Thoracic aorta (tissue), 2 donors: ENCODE measurements at regions not wholly inside any gene's neighbourhood (a gene's known extent, or its start where the extent isn't known, plus 50 kb on each side); places are given as distances from the start of the nearest gene placed in this dataset.
"Not testable (repeated sequence)": the region's sequence is repeated elsewhere in the genome, so short reads cannot be mapped to it uniquely, and the experiment has no call there.

Experiments
- ATAC-seq: fragments of 150-250 bp; one replicate; pipeline ENCODE4 v1.8.0; 2017; ENCODE audit warnings: low read depth; ENCODE audit not compliant: insufficient number of reproducible peaks, low FRiP score
- DNase-seq: peaks from one replicate; pipeline ENCODE4 v3.0.0-alpha.2; 2020; ENCODE audit warnings: low spot score
- H3K27ac ChIP-seq, 2 donors: fragments of 200-600 bp; sonication (generic); 1 replicate in 1 of 2; 2 replicates in 1 of 2; pipeline ENCODE4 v1.5.1; 2016; ENCODE audit warnings: mild to moderate bottlenecking in 2 of 2, moderate library complexity in 2 of 2
- H3K27me3 ChIP-seq: fragments of 200-600 bp; sonication (generic); replicated peaks from 2 replicates; pipeline ENCODE4 v1.6.0; 2016; ENCODE audit warnings: mild to moderate bottlenecking; ENCODE audit not compliant: insufficient read depth
- H3K36me3 ChIP-seq: fragments of 200-600 bp; sonication (generic); one replicate; pipeline ENCODE4 v1.5.1; 2016
- H3K4me1 ChIP-seq, 2 donors: fragments of 200-600 bp; sonication (generic); 1 replicate in 1 of 2; 2 replicates in 1 of 2; pipeline versions ENCODE4 v1.5.1 to v1.6.0; 2016; ENCODE audit warnings: low read depth in 2 of 2, mild to moderate bottlenecking in 1 of 2; ENCODE audit not compliant: control insufficient read depth in 1 of 2
- H3K4me3 ChIP-seq: fragments of 200-600 bp; sonication (generic); 2 replicates; pipeline ENCODE4 v1.5.1; 2016; ENCODE audit warnings: mild to moderate bottlenecking
- H3K9me3 ChIP-seq: fragments of 200-600 bp; sonication (generic); 2 replicates; pipeline ENCODE4 v1.5.1; 2016
- CTCF ChIP-seq: fragments of 200-600 bp; sonication (generic); IDR thresholded peaks from one replicate; pipeline ENCODE4 v1.5.1; 2019; ENCODE audit warnings: antibody characterized with exemption

- Histone ChIP-seq H3K27ac (no peak overlapping the region), H3K4me3 (no peak overlapping the region), H3K36me3 (no peaks in the 10 kb centered on the region), H3K9me3 (no peaks in the 10 kb centered on the region), H3K4me1 (no peaks in the 10 kb centered on the region), H3K27me3 (no peaks in the 10 kb centered on the region)
- TF ChIP-seq CTCF: no peak
- DNase-seq (no peak), ATAC-seq (no peak)
These were observed 214.0 kb upstream of the SMLR1 start for GRCh38 chr6:130613176-130613575.

GRCh38 chr6:130615816-130616215, 211.4 kb upstream of the SMLR1 start:
- H3K27me3 ChIP-seq: no peaks in the 10 kb centered on the region
- ATAC-seq: no peak

GRCh38 chr6:130617658-130618057, 209.5 kb upstream of the SMLR1 start:
- no peak overlapping the region for H3K27ac ChIP-seq
- no peak for ATAC-seq
- H3K36me3 ChIP-seq: no peaks in the 10 kb centered on the region
- H3K4me1 ChIP-seq: no peaks in the 10 kb centered on the region
- H3K4me3 ChIP-seq: no peak overlapping the region
- no peak for TF ChIP-seq CTCF
- DNase-seq: no peak
- H3K9me3 ChIP-seq: no peaks in the 10 kb centered on the region
- H3K27me3 ChIP-seq: no peaks in the 10 kb centered on the region

More at GRCh38 chr6:130615816-130616215, 211.4 kb upstream of the SMLR1 start:
- Histone ChIP-seq H3K4me1 (no peaks in the 10 kb centered on the region), H3K36me3 (no peaks in the 10 kb centered on the region), H3K9me3 (no peaks in the 10 kb centered on the region), H3K4me3 (no peak overlapping the region), H3K27ac (no peak overlapping the region)
- TF ChIP-seq CTCF: no peak
- no peak for DNase-seq

- ATAC-seq, DNase-seq, H3K4me1 ChIP-seq, H3K4me3 ChIP-seq, H3K9me3 ChIP-seq, H3K36me3 ChIP-seq, H3K27ac ChIP-seq, H3K27me3 ChIP-seq: not testable (repeated sequence)
These were observed 208.4 kb upstream of the SMLR1 start for GRCh38 chr6:130618806-130619205.

GRCh38 chr6:130620338-130620781, 206.8 kb upstream of the SMLR1 start:
- no peaks in the 10 kb centered on the region for H3K27me3 ChIP-seq
- no peak for ATAC-seq
- H3K9me3 ChIP-seq: peaks cover 7% of the 10 kb centered on the region
- DNase-seq: no peak
- no peaks in the 10 kb centered on the region for H3K36me3 ChIP-seq
- no peak overlapping the region for H3K4me3 ChIP-seq
- no peaks in the 10 kb centered on the region for H3K4me1 ChIP-seq
- TF ChIP-seq CTCF: no peak
- H3K27ac ChIP-seq: no peak overlapping the region

GRCh38 chr6:130622142-130622541, 205.1 kb upstream of the SMLR1 start:
- DNase-seq (no peak), ATAC-seq (no peak)
- Histone ChIP-seq H3K27me3 (no peaks in the 10 kb centered on the region), H3K36me3 (no peaks in the 10 kb centered on the region), H3K27ac (no peak overlapping the region), H3K9me3 (peaks cover 7% of the 10 kb centered on the region), H3K4me1 (no peaks in the 10 kb centered on the region), H3K4me3 (no peak overlapping the region)
- no peak for TF ChIP-seq CTCF
